Sigmoid colon (tissue), 6 donors: ENCODE measurements at regions not wholly inside any gene's neighbourhood (a gene's known extent, or its start where the extent isn't known, plus 50 kb on each side); places are given as distances from the start of the nearest gene placed in this dataset.

Experiments used
- DNase-seq: peaks from one replicate; pipeline ENCODE4 v3.0.0-alpha.2; 2019
- H3K27ac ChIP-seq, 4 donors: fragments of 200-600 bp; sonication (generic); one replicate each; pipeline ENCODE4 v1.5.1; 2016 to 2019; ENCODE audit warnings: mild to moderate bottlenecking in 1 of 4
- H3K27me3 ChIP-seq, 3 donors: fragments of 200-600 bp; sonication (generic); one replicate each; pipeline ENCODE4 v1.5.1; 2019; ENCODE audit warnings: mild to moderate bottlenecking in 1 of 3
- H3K36me3 ChIP-seq, 4 donors: fragments of 200-600 bp; sonication (generic); one replicate each; pipeline ENCODE4 v1.5.1; 2016 to 2019
- H3K4me1 ChIP-seq, 4 donors: fragments of 200-600 bp; sonication (generic); one replicate each; pipeline ENCODE4 v1.5.1; 2017 to 2019
- H3K4me3 ChIP-seq, 4 donors: fragments of 200-600 bp; sonication (generic); one replicate each; pipeline ENCODE4 v1.5.1; 2017 to 2019; ENCODE audit warnings: mild to moderate bottlenecking in 2 of 4, moderate library complexity in 1 of 4
- H3K9me3 ChIP-seq, 4 donors: fragments of 200-600 bp in 3 of 4; sonication (generic) in 3 of 4; one replicate each; pipeline versions ENCODE4 v1.5.1 to v1.6.1; 2013 to 2019
- EP300 ChIP-seq, 4 donors: sonication (generic); formaldehyde crosslinking; IDR thresholded peaks; one replicate each; pipeline ENCODE4 v1.6.1; 2017; ENCODE audit warnings: antibody characterized with exemption in 4 of 4
- POLR2A ChIP-seq, 2 donors: fragments of 450-650 bp; IDR thresholded peaks; one replicate each; pipeline ENCODE4 v1.6.1; 2016; ENCODE audit warnings: antibody characterized with exemption in 2 of 2, mild to moderate bottlenecking in 2 of 2, moderate library complexity in 2 of 2
- POLR2AphosphoS5 ChIP-seq, 4 donors: sonication (generic); formaldehyde crosslinking; IDR thresholded peaks; one replicate each; pipeline ENCODE4 v1.6.1; 2017; ENCODE audit warnings: antibody characterized with exemption in 4 of 4
- WGBS, 2 donors: extraction: QIAGEN DNeasy Blood & Tissue Kit; methylation state at CpG; one replicate each; pipeline ENCODE4 v1.1.7; 2013; 5-methylcytosine and 5-hydroxymethylcytosine counted together
- intact Hi-C: fragments of 100-400 bp; cut with DNase I; formaldehyde crosslinking; loops from one replicate; pipeline ENCODE4 v1.15.1; 2023
- TF ChIP-seq, protein P1 (sequence below), 4 experiments: fragments of 450-650 bp in 3 of 4; fragments of 200-600 bp in 1 of 4; IDR thresholded peaks; one replicate each; pipeline ENCODE4 v1.5.1; 2016 to 2019; ENCODE audit warnings: antibody characterized with exemption in 4 of 4, mild to moderate bottlenecking in 3 of 4, moderate library complexity in 2 of 4
- donor health status: healthy with polysubstance abuse.
- donor health status: healthy.

DNA sequence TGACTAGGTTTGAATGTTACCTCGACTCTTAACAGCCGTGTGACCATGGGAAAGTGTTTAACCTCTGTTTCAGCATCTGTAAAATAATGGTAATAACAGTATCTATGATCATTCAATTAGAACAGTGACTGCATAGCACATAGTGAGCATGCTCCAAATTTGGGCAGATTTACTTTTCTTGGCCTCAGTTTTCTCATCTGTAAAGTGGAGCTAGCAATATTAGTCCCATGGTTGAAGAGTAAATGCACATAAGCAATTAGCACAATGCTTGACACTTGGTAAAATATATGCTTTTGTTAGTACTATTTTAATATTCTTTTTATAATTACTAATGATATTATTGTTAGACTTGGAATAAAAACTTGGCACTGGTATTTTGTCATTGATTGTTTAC, 66.4 kb upstream of the TANC1 start:
- Histone ChIP-seq H3K27ac (no peak overlapping the region), H3K27me3 (no peaks in the 10 kb centered on the region), H3K36me3 (no peaks in the 10 kb centered on the region), H3K4me1 (peaks cover 0 to 29% (median 22%) of the 10 kb centered on the region in 4 donors), H3K4me3 (no peak overlapping the region), H3K9me3 (no peaks in the 10 kb centered on the region)
- TF ChIP-seq, protein P1, sequence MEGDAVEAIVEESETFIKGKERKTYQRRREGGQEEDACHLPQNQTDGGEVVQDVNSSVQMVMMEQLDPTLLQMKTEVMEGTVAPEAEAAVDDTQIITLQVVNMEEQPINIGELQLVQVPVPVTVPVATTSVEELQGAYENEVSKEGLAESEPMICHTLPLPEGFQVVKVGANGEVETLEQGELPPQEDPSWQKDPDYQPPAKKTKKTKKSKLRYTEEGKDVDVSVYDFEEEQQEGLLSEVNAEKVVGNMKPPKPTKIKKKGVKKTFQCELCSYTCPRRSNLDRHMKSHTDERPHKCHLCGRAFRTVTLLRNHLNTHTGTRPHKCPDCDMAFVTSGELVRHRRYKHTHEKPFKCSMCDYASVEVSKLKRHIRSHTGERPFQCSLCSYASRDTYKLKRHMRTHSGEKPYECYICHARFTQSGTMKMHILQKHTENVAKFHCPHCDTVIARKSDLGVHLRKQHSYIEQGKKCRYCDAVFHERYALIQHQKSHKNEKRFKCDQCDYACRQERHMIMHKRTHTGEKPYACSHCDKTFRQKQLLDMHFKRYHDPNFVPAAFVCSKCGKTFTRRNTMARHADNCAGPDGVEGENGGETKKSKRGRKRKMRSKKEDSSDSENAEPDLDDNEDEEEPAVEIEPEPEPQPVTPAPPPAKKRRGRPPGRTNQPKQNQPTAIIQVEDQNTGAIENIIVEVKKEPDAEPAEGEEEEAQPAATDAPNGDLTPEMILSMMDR (IDR thresholded peaks at IDR 0.05), result no peak
- intact Hi-C loops, result loop anchor here (5.0 to 10.0 kb wide), 2 partner anchors 65 to 383 kb away; partner anchors contain the start of genes TANC1 and WDSUB1
- no peak for DNase-seq
- 91 to 94% methylated on average over 2 of the region's 2 CpGs for WGBS, 2 donors

GRCh38 chr2:158903711-158904405, 64.6 kb upstream of the TANC1 start:
- intact Hi-C loops, result loop anchor here (1.0 to 10.0 kb wide), 3 partner anchors 63 to 381 kb away; partner anchors contain the start of genes TANC1 and WDSUB1
- Histone ChIP-seq H3K27ac (peak overlapping the region in 1 of 4 donors; percentile 51), H3K27me3 (no peaks in the 10 kb centered on the region), H3K4me1 (peaks cover 0 to 29% (median 22%) of the 10 kb centered on the region in 4 donors), H3K9me3 (no peaks in the 10 kb centered on the region), H3K36me3 (no peaks in the 10 kb centered on the region), H3K4me3 (no peak overlapping the region)
- DNase-seq, result no peak
- TF ChIP-seq EP300 (IDR thresholded peaks at IDR 0.05), result peak in 1 of 4 donors; percentile 13
- TF ChIP-seq, protein P1 (IDR thresholded peaks at IDR 0.05), result no peak
- no peak for TF ChIP-seq POLR2AphosphoS5 (IDR thresholded peaks at IDR 0.05)
- TF ChIP-seq POLR2A (IDR thresholded peaks at IDR 0.05), result no peak
- 74 to 84% methylated on average over 2 of the region's 2 CpGs for WGBS, 2 donors

DNA sequence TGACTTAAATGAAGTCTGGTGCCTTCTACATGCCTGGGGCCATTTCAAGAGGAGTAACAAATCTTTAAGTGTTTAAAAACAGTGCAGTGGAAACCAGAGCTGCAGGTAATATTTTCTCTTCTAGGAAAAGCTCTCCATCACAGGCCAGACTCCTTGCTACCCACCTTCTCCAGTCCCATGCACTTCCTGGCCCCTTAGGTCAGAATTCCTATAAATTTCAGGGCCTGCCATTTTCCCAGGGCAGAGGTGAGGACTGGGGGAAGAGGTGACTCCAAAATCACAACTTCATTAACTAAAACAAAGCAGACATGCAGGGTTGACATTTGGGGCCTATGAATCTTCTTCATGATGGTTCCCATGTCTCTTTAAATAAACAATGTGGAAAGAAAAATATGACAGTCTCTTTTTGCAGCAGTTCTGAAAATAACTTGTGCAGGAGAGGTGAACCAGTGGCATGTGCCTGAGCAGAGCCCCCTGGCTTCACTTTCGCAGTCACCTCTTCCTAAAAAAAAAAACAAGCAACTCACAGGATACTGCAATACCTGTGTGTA, 63.7 kb upstream of the TANC1 start:
- peak in 3 of 4 donors; percentile 46 to 74 (median 54) for TF ChIP-seq POLR2AphosphoS5 (IDR thresholded peaks at IDR 0.05)
- TF ChIP-seq, protein P1 (IDR thresholded peaks at IDR 0.05), result no peak
- Histone ChIP-seq H3K27me3 (no peaks in the 10 kb centered on the region), H3K9me3 (no peaks in the 10 kb centered on the region), H3K27ac (peak overlapping the region in 2 of 4 donors; percentile 31 to 51), H3K4me3 (no peak overlapping the region), H3K36me3 (no peaks in the 10 kb centered on the region), H3K4me1 (peaks cover 0 to 29% (median 22%) of the 10 kb centered on the region in 4 donors)
- 87 to 88% methylated on average over 1 of the region's 1 CpG for WGBS, 2 donors
- no peak for DNase-seq
- intact Hi-C loops, result loop anchor here (5.0 to 10.0 kb wide), 2 partner anchors 63 to 380 kb away; partner anchors contain the start of genes TANC1 and WDSUB1

DNA sequence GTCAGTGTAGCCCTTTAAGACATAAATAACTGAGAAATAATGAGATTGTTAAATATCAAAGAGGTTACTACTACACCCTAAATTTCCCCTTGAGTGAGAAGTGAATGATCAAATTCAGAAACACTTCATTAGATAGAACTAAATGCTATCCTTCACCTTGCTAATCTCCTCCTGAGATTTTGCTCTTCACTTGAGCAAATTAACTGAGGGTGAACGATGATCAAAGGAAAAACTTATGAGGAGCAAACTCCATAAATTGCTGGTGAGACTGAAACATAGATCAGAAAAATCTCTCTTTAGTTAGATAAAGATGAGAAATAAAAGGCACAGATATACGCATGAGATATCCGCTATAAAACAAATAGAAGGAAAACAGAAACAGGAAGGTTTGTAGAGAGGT, 63.1 kb upstream of the TANC1 start:
- Histone ChIP-seq H3K27me3 (no peaks in the 10 kb centered on the region), H3K4me3 (no peak overlapping the region), H3K9me3 (no peaks in the 10 kb centered on the region), H3K36me3 (no peaks in the 10 kb centered on the region), H3K4me1 (peaks cover 0 to 29% (median 22%) of the 10 kb centered on the region in 4 donors), H3K27ac (peak overlapping the region in 2 of 4 donors; percentile 31 to 51)
- intact Hi-C loops, result loop anchor here (10.0 kb wide), 1 partner anchor 379 kb away; the partner anchor contains the start of gene WDSUB1
- 82 to 92% methylated on average over 3 of the region's 3 CpGs for WGBS, 2 donors
- no peak for TF ChIP-seq POLR2A (IDR thresholded peaks at IDR 0.05)
- TF ChIP-seq, protein P1 (IDR thresholded peaks at IDR 0.05), result no peak
- TF ChIP-seq EP300 (IDR thresholded peaks at IDR 0.05), result no peak
- TF ChIP-seq POLR2AphosphoS5 (IDR thresholded peaks at IDR 0.05), result no peak
- no peak for DNase-seq
